EH (cell line): ENCODE measurements at regions not wholly inside any gene's neighbourhood (a gene's known extent, or its start where the extent isn't known, plus 50 kb on each side); places are given as distances from the start of the nearest gene placed in this dataset.

Experiments used
- DNase-seq: peaks from one replicate; pipeline ENCODE4 v3.0.0-alpha.2; 2015; ENCODE audit warnings: low read depth

- DNase-seq, result no peak
Observed at GRCh38 chr7:93646538-93646937, 72.0 kb upstream of the CALCR start.

DNA sequence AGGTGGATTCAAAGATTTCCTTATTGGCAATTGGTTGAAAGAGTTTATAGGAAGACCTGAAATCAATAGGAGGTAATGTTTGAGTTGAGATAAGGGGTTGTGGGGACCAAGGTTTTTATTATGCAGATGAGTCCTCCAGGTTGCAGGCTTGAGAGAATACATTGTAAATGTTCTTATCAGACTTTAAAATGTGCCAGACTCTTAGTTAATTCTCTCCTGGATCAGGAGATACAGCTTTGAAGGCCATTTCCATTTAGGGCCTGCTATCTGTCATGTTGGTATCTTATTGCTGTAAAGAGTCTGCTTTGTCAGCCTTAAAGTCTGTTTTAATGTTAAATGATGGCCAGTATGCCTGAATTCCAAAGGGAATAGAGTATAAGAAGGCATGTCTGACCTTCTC is 61.8 kb upstream of the CALCR start:
- no peak for DNase-seq

DNA sequence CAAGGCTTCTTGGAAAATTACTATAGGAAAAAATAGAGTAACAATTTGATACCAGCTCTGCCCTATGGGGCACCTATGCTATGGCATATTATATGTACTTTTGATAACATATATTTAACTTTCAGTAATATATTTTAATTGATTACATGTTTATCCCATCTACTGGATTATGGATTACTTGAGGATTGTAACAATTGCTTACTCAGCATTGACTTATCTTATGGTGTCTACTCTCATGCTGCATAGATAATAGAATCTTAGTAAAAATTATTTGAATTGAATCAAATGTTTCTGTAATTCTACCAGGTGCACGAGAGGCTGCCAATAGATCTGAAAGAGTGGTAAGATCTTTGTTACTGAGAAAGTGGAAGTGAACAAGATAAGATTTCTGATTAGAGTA is 57.8 kb upstream of the CALCR start:
- no peak for DNase-seq

DNA sequence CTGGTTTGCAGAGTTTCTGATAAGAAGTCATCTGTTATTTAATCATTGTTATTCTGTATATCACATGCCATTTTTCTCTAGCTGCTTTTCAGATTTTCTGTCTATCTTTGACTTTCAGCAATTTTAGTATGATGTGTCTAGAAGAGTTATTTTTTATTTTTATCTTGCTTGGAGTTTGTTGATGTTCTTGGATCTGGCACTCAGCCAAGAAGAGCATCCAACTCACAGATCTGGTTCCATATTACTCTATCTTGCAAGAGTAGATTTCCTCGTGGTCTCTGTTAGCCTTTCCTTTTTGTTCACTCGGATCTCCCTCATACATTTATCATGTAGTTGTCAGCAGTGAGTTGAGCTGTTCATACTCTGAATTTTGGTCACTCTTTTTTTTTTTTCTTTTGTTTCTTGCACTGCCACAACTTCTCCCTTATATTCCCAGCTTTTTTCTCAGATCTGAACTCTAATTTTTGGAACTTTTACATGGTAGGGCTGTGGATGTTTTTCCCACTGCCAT is 54.8 kb upstream of the CALCR start:
- no peak for DNase-seq

GRCh38 chr7:93626869-93627268 is 52.3 kb upstream of the CALCR start:
- no peak for DNase-seq
